ENCODE measurements at regions not wholly inside any gene's neighbourhood (a gene's known extent, or its start where the extent isn't known, plus 50 kb on each side); places are given as distances from the start of the nearest gene placed in this dataset.

DNA sequence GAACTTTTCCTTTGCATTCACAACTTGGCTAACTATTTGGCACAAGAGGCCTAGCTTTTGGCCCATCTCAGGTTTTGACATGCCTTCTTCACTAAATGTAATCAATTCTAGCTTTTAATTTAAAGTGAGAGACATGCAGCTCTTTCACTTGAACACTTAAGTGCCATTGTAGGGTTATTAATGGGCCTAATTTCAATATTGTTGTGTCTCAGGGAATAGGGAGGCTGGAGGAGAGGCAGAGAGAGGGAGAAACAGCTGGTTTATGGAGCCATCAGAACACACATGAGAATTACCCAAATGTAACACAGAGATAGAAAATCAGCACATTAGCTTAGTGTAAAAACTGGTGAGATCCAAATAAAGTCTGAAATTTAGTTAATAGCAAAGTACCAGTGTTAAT is 157.4 kb downstream of the RPAP3 start:
- TF ChIP-seq, protein P1, sequence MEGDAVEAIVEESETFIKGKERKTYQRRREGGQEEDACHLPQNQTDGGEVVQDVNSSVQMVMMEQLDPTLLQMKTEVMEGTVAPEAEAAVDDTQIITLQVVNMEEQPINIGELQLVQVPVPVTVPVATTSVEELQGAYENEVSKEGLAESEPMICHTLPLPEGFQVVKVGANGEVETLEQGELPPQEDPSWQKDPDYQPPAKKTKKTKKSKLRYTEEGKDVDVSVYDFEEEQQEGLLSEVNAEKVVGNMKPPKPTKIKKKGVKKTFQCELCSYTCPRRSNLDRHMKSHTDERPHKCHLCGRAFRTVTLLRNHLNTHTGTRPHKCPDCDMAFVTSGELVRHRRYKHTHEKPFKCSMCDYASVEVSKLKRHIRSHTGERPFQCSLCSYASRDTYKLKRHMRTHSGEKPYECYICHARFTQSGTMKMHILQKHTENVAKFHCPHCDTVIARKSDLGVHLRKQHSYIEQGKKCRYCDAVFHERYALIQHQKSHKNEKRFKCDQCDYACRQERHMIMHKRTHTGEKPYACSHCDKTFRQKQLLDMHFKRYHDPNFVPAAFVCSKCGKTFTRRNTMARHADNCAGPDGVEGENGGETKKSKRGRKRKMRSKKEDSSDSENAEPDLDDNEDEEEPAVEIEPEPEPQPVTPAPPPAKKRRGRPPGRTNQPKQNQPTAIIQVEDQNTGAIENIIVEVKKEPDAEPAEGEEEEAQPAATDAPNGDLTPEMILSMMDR (conservative IDR thresholded peaks at IDR 0.05; ENCODE audit: low read depth, low read length), result no peak
- TF ChIP-seq EZH2 (IDR thresholded peaks at IDR 0.05; ENCODE audit: borderline replicate concordance, low read depth, low read length, poor library complexity, severe bottlenecking), result no peak
